ENCODE measurements at regions not wholly inside any gene's neighbourhood (a gene's known extent, or its start where the extent isn't known, plus 50 kb on each side); places are given as distances from the start of the nearest gene placed in this dataset.
"Not testable (repeated sequence)": the region's sequence is repeated elsewhere in the genome, so short reads cannot be mapped to it uniquely, and the experiment has no call there.

- ATAC-seq (ENCODE audit: low read depth) (no peak), DNase-seq (no peak)
- no peaks in the 10 kb centered on the region for H3K27me3 Mint-ChIP-seq
- no peak overlapping the region for H3K4me3 Mint-ChIP-seq
- H3K4me1 Mint-ChIP-seq: peaks cover 37% of the 10 kb centered on the region
- POLR2A ChIA-PET: no interaction called here
- H3K27ac Mint-ChIP-seq: peak overlapping the region; percentile 92
- H3K36me3 Mint-ChIP-seq: peaks cover 40% of the 10 kb centered on the region
- peaks cover 46% of the 10 kb centered on the region for H3K9me3 Mint-ChIP-seq
Measured at GRCh38 chrY:12212394-12212793, 488.6 kb upstream of the USP9Y start.

- no peak for DNase-seq
- Mint-ChIP-seq H3K36me3 (peaks cover 45% of the 10 kb centered on the region), H3K27ac (peak overlapping the region; percentile 92), H3K9me3 (peaks cover 48% of the 10 kb centered on the region), H3K4me1 (peaks cover 44% of the 10 kb centered on the region), H3K27me3 (no peaks in the 10 kb centered on the region), H3K4me3 (peak overlapping the region; percentile 39)
- ATAC-seq (ENCODE audit: low read depth): peak; percentile 71
- POLR2A ChIA-PET: no interaction called here
Measured at GRCh38 chrY:12215564-12216022, 485.4 kb upstream of the USP9Y start.

- DNase-seq (no peak), ATAC-seq (ENCODE audit: low read depth) (no peak)
- POLR2A ChIA-PET: no interaction called here
- no peaks in the 10 kb centered on the region for H3K9me3 Mint-ChIP-seq
- no peaks in the 10 kb centered on the region for H3K4me1 Mint-ChIP-seq
- H3K36me3 Mint-ChIP-seq: no peaks in the 10 kb centered on the region
- H3K4me3 Mint-ChIP-seq: no peak overlapping the region
- H3K27me3 Mint-ChIP-seq: no peaks in the 10 kb centered on the region
- H3K27ac Mint-ChIP-seq: no peak overlapping the region
Measured at GRCh38 chrY:12230921-12231320, 470.1 kb upstream of the USP9Y start.

GRCh38 chrY:12236399-12236798 is 464.6 kb upstream of the USP9Y start:
- ATAC-seq (ENCODE audit: low read depth) (no peak), DNase-seq (no peak)
- Mint-ChIP-seq H3K9me3 (no peaks in the 10 kb centered on the region), H3K4me1 (no peaks in the 10 kb centered on the region), H3K27ac (no peak overlapping the region), H3K4me3 (no peak overlapping the region), H3K27me3 (peaks cover 2% of the 10 kb centered on the region), H3K36me3 (no peaks in the 10 kb centered on the region)
- POLR2A ChIA-PET: no interaction called here

GRCh38 chrY:12240326-12240725 is 460.7 kb upstream of the USP9Y start:
- H3K27ac Mint-ChIP-seq; H3K4me3 Mint-ChIP-seq; H3K9me3 Mint-ChIP-seq; H3K4me1 Mint-ChIP-seq; POLR2A ChIA-PET; DNase-seq; H3K36me3 Mint-ChIP-seq; H3K27me3 Mint-ChIP-seq; ATAC-seq (ENCODE audit: low read depth): not testable (repeated sequence)

- ATAC-seq (ENCODE audit: low read depth): no peak
- H3K27me3 Mint-ChIP-seq: peaks cover 5% of the 10 kb centered on the region
- H3K9me3 Mint-ChIP-seq: no peaks in the 10 kb centered on the region
- H3K4me1 Mint-ChIP-seq: peaks cover 2% of the 10 kb centered on the region
- H3K27ac Mint-ChIP-seq: no peak overlapping the region
- no peak overlapping the region for H3K4me3 Mint-ChIP-seq
- DNase-seq: no peak
- H3K36me3 Mint-ChIP-seq: no peaks in the 10 kb centered on the region
- POLR2A ChIA-PET: no interaction called here
Measured at GRCh38 chrY:12244146-12244545, 456.9 kb upstream of the USP9Y start.

GRCh38 chrY:12253756-12254155 is 447.3 kb upstream of the USP9Y start:
- no peak overlapping the region for H3K27ac Mint-ChIP-seq
- H3K4me1 Mint-ChIP-seq: peaks cover 2% of the 10 kb centered on the region
- no peak overlapping the region for H3K4me3 Mint-ChIP-seq
- H3K9me3 Mint-ChIP-seq: peaks cover 1% of the 10 kb centered on the region
- H3K27me3 Mint-ChIP-seq: peaks cover 8% of the 10 kb centered on the region
- POLR2A ChIA-PET: no interaction called here
- no peaks in the 10 kb centered on the region for H3K36me3 Mint-ChIP-seq
- ATAC-seq (ENCODE audit: low read depth): no peak
- DNase-seq: no peak

- no peaks in the 10 kb centered on the region for H3K27me3 Mint-ChIP-seq
- POLR2A ChIA-PET: no interaction called here
Measured at GRCh38 chrY:12271162-12271561, 429.9 kb upstream of the USP9Y start.

GRCh38 chrY:12285608-12286007 is 415.4 kb upstream of the USP9Y start:
- H3K4me1 Mint-ChIP-seq: peaks cover 17% of the 10 kb centered on the region
- H3K9me3 Mint-ChIP-seq: no peaks in the 10 kb centered on the region
- ATAC-seq (ENCODE audit: low read depth) (no peak), DNase-seq (no peak)
- no peak overlapping the region for H3K27ac Mint-ChIP-seq
- H3K27me3 Mint-ChIP-seq: peaks cover 3% of the 10 kb centered on the region
- no peak overlapping the region for H3K4me3 Mint-ChIP-seq
- POLR2A ChIA-PET: no interaction called here
- no peaks in the 10 kb centered on the region for H3K36me3 Mint-ChIP-seq

More at GRCh38 chrY:12271162-12271561, 429.9 kb upstream of the USP9Y start:
- Mint-ChIP-seq H3K4me3 (no peak overlapping the region), H3K36me3 (no peaks in the 10 kb centered on the region), H3K27ac (no peak overlapping the region), H3K9me3 (no peaks in the 10 kb centered on the region), H3K4me1 (no peaks in the 10 kb centered on the region)
- ATAC-seq (ENCODE audit: low read depth) (no peak), DNase-seq (no peak)

GRCh38 chrY:12288919-12289318 is 412.1 kb upstream of the USP9Y start:
- Mint-ChIP-seq H3K4me1 (peaks cover 17% of the 10 kb centered on the region), H3K27me3 (no peaks in the 10 kb centered on the region), H3K9me3 (no peaks in the 10 kb centered on the region), H3K36me3 (no peaks in the 10 kb centered on the region), H3K4me3 (peak overlapping the region; percentile 65), H3K27ac (peak overlapping the region; percentile 83)
- ATAC-seq (ENCODE audit: low read depth) (no peak), DNase-seq (no peak)
- POLR2A ChIA-PET: no interaction called here

- no peaks in the 10 kb centered on the region for H3K9me3 Mint-ChIP-seq
- no peaks in the 10 kb centered on the region for H3K27me3 Mint-ChIP-seq
- ATAC-seq (ENCODE audit: low read depth): no peak
- no peak for DNase-seq
- no peaks in the 10 kb centered on the region for H3K36me3 Mint-ChIP-seq
- H3K4me3 Mint-ChIP-seq: peak overlapping the region; percentile 65
- H3K4me1 Mint-ChIP-seq: peaks cover 17% of the 10 kb centered on the region
- POLR2A ChIA-PET: no interaction called here
- H3K27ac Mint-ChIP-seq: peak overlapping the region; percentile 83
Measured at GRCh38 chrY:12289415-12289814, 411.6 kb upstream of the USP9Y start.

- H3K27ac Mint-ChIP-seq: no peak overlapping the region
- POLR2A ChIA-PET: no interaction called here
- ATAC-seq (ENCODE audit: low read depth): no peak
- H3K4me1 Mint-ChIP-seq: peaks cover 17% of the 10 kb centered on the region
- no peaks in the 10 kb centered on the region for H3K9me3 Mint-ChIP-seq
- no peaks in the 10 kb centered on the region for H3K36me3 Mint-ChIP-seq
- no peak for DNase-seq
- H3K27me3 Mint-ChIP-seq: no peaks in the 10 kb centered on the region
- no peak overlapping the region for H3K4me3 Mint-ChIP-seq
Measured at GRCh38 chrY:12292542-12292941, 408.5 kb upstream of the USP9Y start.

GRCh38 chrY:12296460-12296859 is 404.6 kb upstream of the USP9Y start:
- Mint-ChIP-seq H3K36me3 (no peaks in the 10 kb centered on the region), H3K27ac (no peak overlapping the region), H3K4me3 (no peak overlapping the region), H3K4me1 (no peaks in the 10 kb centered on the region), H3K9me3 (no peaks in the 10 kb centered on the region), H3K27me3 (no peaks in the 10 kb centered on the region)
- ATAC-seq (ENCODE audit: low read depth): no peak
- DNase-seq: no peak
- POLR2A ChIA-PET: no interaction called here

- H3K36me3 Mint-ChIP-seq; POLR2A ChIA-PET; H3K4me3 Mint-ChIP-seq; H3K9me3 Mint-ChIP-seq; H3K27ac Mint-ChIP-seq; H3K27me3 Mint-ChIP-seq; H3K4me1 Mint-ChIP-seq; DNase-seq; ATAC-seq (ENCODE audit: low read depth): not testable (repeated sequence)
Measured at GRCh38 chrY:12299796-12300195, 401.2 kb upstream of the USP9Y start.

- peak; percentile 85 for ATAC-seq (ENCODE audit: low read depth)
- POLR2A ChIA-PET: no interaction called here
Measured at GRCh38 chrY:12303464-12303863, 397.6 kb upstream of the USP9Y start.

More at GRCh38 chrY:12303464-12303863, 397.6 kb upstream of the USP9Y start:
- Mint-ChIP-seq H3K4me3 (peak overlapping the region; percentile 65), H3K36me3 (no peaks in the 10 kb centered on the region), H3K27ac (peak overlapping the region; percentile 78), H3K27me3 (no peaks in the 10 kb centered on the region), H3K9me3 (no peaks in the 10 kb centered on the region), H3K4me1 (peaks cover 4% of the 10 kb centered on the region)
- DNase-seq: no peak

Data from activated naive CD8-positive, alpha-beta T cell treated with anti-CD3 and anti-CD28 coated beads, Interleukin-2, amount 10 ng/mL, durations not matched to agents 7 days and 5 days (primary cell).